RPMI8226 (cell line): ENCODE measurements at regions not wholly inside any gene's neighbourhood (a gene's known extent, or its start where the extent isn't known, plus 50 kb on each side); places are given as distances from the start of the nearest gene placed in this dataset.

Experiments used
- DNase-seq: peaks from one replicate; pipeline ENCODE4 v3.0.0-alpha.2; 2015

- no peak for DNase-seq
These were observed 92.3 kb downstream of the GC start for GRCh38 chr4:71691416-71692073.

GRCh38 chr4:71689822-71690221, 94.1 kb downstream of the GC start:
- no peak for DNase-seq

- DNase-seq, result no peak
These were observed 96.8 kb downstream of the GC start for GRCh38 chr4:71687056-71687455.

- DNase-seq, result peak; percentile 19
These were observed 97.9 kb downstream of the GC start for GRCh38 chr4:71685975-71686374.

- no peak for DNase-seq
These were observed 100.6 kb downstream of the GC start for GRCh38 chr4:71683309-71683708.

- no peak for DNase-seq
These were observed 103.2 kb downstream of the GC start for GRCh38 chr4:71680706-71681105.

GRCh38 chr4:71677568-71677967, 106.3 kb downstream of the GC start:
- DNase-seq, result no peak

GRCh38 chr4:71669291-71669690, 114.6 kb downstream of the GC start:
- no peak for DNase-seq

- no peak for DNase-seq
These were observed 118.5 kb downstream of the GC start for GRCh38 chr4:71665358-71665757.

GRCh38 chr4:71664366-71664765, 119.5 kb downstream of the GC start:
- DNase-seq, result no peak

- DNase-seq, result peak; percentile 49
These were observed 120.1 kb downstream of the GC start for GRCh38 chr4:71663780-71664179.

- no peak for DNase-seq
These were observed 123.9 kb downstream of the GC start for GRCh38 chr4:71659979-71660378.

- no peak for DNase-seq
These were observed 135.0 kb downstream of the GC start for GRCh38 chr4:71648923-71649322.

GRCh38 chr4:71648448-71648847, 135.4 kb downstream of the GC start:
- DNase-seq, result no peak

- no peak for DNase-seq
These were observed 144.5 kb downstream of the GC start for GRCh38 chr4:71639380-71639779.

GRCh38 chr4:71635139-71635748, 148.6 kb downstream of the GC start:
- no peak for DNase-seq

GRCh38 chr4:71634364-71634763, 149.5 kb downstream of the GC start:
- no peak for DNase-seq

- no peak for DNase-seq
These were observed 153.1 kb downstream of the GC start for GRCh38 chr4:71630803-71631202.

- DNase-seq, result no peak
These were observed 158.9 kb downstream of the GC start for GRCh38 chr4:71625005-71625404.
